Neural cell (in vitro differentiated cells): ENCODE measurements at regions not wholly inside any gene's neighbourhood (a gene's known extent, or its start where the extent isn't known, plus 50 kb on each side); places are given as distances from the start of the nearest gene placed in this dataset.

ENCODE experiments used
- H2AFZ ChIP-seq: fragments of 200-600, 300-800 bp; sonication (generic), shearing (Covaris generic); 2 replicates; pipeline ENCODE4 v1.6.0; 2014; ENCODE audit warnings: low read depth, mild to moderate bottlenecking, antibody characterized with exemption, low read length, moderate library complexity
- H3F3A ChIP-seq: fragments of 200-600 bp; shearing (Covaris generic); 2 replicates; pipeline ENCODE4 v1.6.1; 2016; ENCODE audit warnings: mild to moderate bottlenecking, moderate library complexity, mixed read lengths, antibody characterized with exemption, low read length; ENCODE audit not compliant: insufficient read depth, poor library complexity, severe bottlenecking
- H3K27ac ChIP-seq: fragments of 200-600, 300-800 bp; sonication (generic), shearing (Covaris generic); 2 replicates; pipeline ENCODE4 v1.5.1; 2014; ENCODE audit warnings: mild to moderate bottlenecking, low read length, moderate library complexity
- H3K27me3 ChIP-seq: fragments of 300-800, 200-600 bp; sonication (generic), shearing (Covaris generic); 2 replicates; pipeline ENCODE4 v1.6.0; 2014; ENCODE audit warnings: mild to moderate bottlenecking, low read depth, low read length, moderate library complexity; ENCODE audit not compliant: insufficient read depth
- H3K36me3 ChIP-seq: fragments of 300-800, 200-600 bp; sonication (generic), shearing (Covaris generic); 2 replicates; pipeline ENCODE4 v1.5.1; 2014; ENCODE audit warnings: mild to moderate bottlenecking, antibody characterized with exemption, low read length, moderate library complexity; ENCODE audit not compliant: insufficient read depth
- H3K4me2 ChIP-seq: fragments of 300-800, 200-600 bp; sonication (generic), shearing (Covaris generic); 2 replicates; pipeline ENCODE4 v1.6.0; 2014; ENCODE audit warnings: mild to moderate bottlenecking, low read length
- H3K4me3 ChIP-seq: fragments of 300-800, 200-600 bp; sonication (generic), shearing (Covaris generic); 2 replicates; pipeline ENCODE4 v1.5.1; 2014; ENCODE audit warnings: mild to moderate bottlenecking, low read length, moderate library complexity
- H3K79me2 ChIP-seq: fragments of 200-600 bp; shearing (Covaris generic); replicated peaks from 2 replicates; pipeline ENCODE4 v1.6.0; 2014; ENCODE audit warnings: mild to moderate bottlenecking, low read length, moderate library complexity; ENCODE audit not compliant: insufficient read depth
- H3K9ac ChIP-seq: fragments of 300-800, 200-600 bp; sonication (generic), shearing (Covaris generic); 2 replicates; pipeline ENCODE4 v1.6.1; 2016; ENCODE audit warnings: mild to moderate bottlenecking, low read length, mixed read lengths
- H3K9me2 ChIP-seq: fragments of 200-600 bp; shearing (Covaris generic); 2 replicates; pipeline ENCODE4 v1.6.1; 2016; ENCODE audit warnings: mild to moderate bottlenecking, low read length, mixed read lengths; ENCODE audit not compliant: insufficient read depth
- H3K9me3 ChIP-seq: fragments of 200-600, 300-800 bp; sonication (generic), shearing (Covaris generic); 2 replicates; pipeline ENCODE4 v1.6.1; 2016; ENCODE audit warnings: mild to moderate bottlenecking, mixed run types, low read length, moderate library complexity, mixed read lengths
- H4K20me1 ChIP-seq: fragments of 200-600 bp; shearing (Covaris generic); 2 replicates; pipeline ENCODE4 v1.6.1; 2016; ENCODE audit warnings: mild to moderate bottlenecking, mixed run types; ENCODE audit not compliant: insufficient read depth
- CTCF ChIP-seq: fragments of 450-650 bp; IDR thresholded peaks from 2 replicates; pipeline ENCODE4 v1.5.1; 2014; ENCODE audit warnings: antibody characterized with exemption, mild to moderate bottlenecking, moderate library complexity; ENCODE audit not compliant: poor library complexity, severe bottlenecking
- EP300 ChIP-seq: fragments of 450-650 bp; conservative IDR thresholded peaks from 2 replicates; pipeline ENCODE4 v1.6.1; 2014; ENCODE audit warnings: antibody characterized with exemption, mild to moderate bottlenecking, moderate library complexity; ENCODE audit not compliant: poor library complexity, severe bottlenecking
- EZH2 ChIP-seq: fragments of 200-600, 300-800 bp; shearing (Covaris generic), sonication (generic); IDR thresholded peaks from 2 replicates; pipeline ENCODE4 v1.6.1; 2014; ENCODE audit warnings: antibody characterized with exemption, low read length, borderline replicate concordance, mild to moderate bottlenecking; ENCODE audit not compliant: insufficient read depth, poor library complexity, severe bottlenecking
- MXI1 ChIP-seq: fragments of 450-650 bp; conservative IDR thresholded peaks from 2 replicates; pipeline ENCODE4 v1.6.1; 2014; ENCODE audit warnings: antibody characterized with exemption, mild to moderate bottlenecking; ENCODE audit not compliant: poor library complexity, severe bottlenecking
- POLR2AphosphoS5 ChIP-seq: IDR thresholded peaks from 2 replicates; pipeline ENCODE4 v1.6.1; 2012
- RAD21 ChIP-seq: fragments of 450-650 bp; conservative IDR thresholded peaks from 2 replicates; pipeline ENCODE4 v1.6.1; 2014; ENCODE audit warnings: antibody characterized with exemption, mild to moderate bottlenecking, moderate library complexity
- REST ChIP-seq: IDR thresholded peaks from 2 replicates; pipeline ENCODE4 v1.6.1; 2012; ENCODE audit warnings: borderline replicate concordance
- SMC3 ChIP-seq: fragments of 450-650 bp; conservative IDR thresholded peaks from 2 replicates; pipeline ENCODE4 v1.6.1; 2014; ENCODE audit warnings: antibody characterized with exemption, mild to moderate bottlenecking, moderate library complexity; ENCODE audit not compliant: poor library complexity
- TAF1 ChIP-seq: IDR thresholded peaks from 2 replicates; pipeline ENCODE4 v1.6.1; 2012; ENCODE audit warnings: low read depth

GRCh38 chr4:137238456-137239162 lies 293.7 kb downstream of the PCDH18 start:
- Histone ChIP-seq H3K27ac (no peak overlapping the region), H3F3A (no peaks in the 10 kb centered on the region), H3K79me2 (no peaks in the 10 kb centered on the region), H3K9ac (no peak overlapping the region), H3K9me3 (no peaks in the 10 kb centered on the region), H3K9me2 (no peaks in the 10 kb centered on the region), H3K4me2 (no peak overlapping the region), H4K20me1 (no peaks in the 10 kb centered on the region), H3K27me3 (no peaks in the 10 kb centered on the region), H3K36me3 (no peaks in the 10 kb centered on the region), H2AFZ (no peak overlapping the region), H3K4me3 (no peak overlapping the region)
- no peak for TF ChIP-seq CTCF
- TF ChIP-seq EZH2, result no peak
- no peak for TF ChIP-seq SMC3
- no peak for TF ChIP-seq MXI1
- no peak for TF ChIP-seq POLR2AphosphoS5
- no peak for TF ChIP-seq EP300
- TF ChIP-seq TAF1, result no peak
- no peak for TF ChIP-seq REST
- TF ChIP-seq RAD21, result no peak

- H3K9me2 ChIP-seq, result no peaks in the 10 kb centered on the region
- no peaks in the 10 kb centered on the region for H3K36me3 ChIP-seq
- H3K27me3 ChIP-seq, result no peaks in the 10 kb centered on the region
- no peaks in the 10 kb centered on the region for H4K20me1 ChIP-seq
- no peaks in the 10 kb centered on the region for H3K9me3 ChIP-seq
- no peaks in the 10 kb centered on the region for H3F3A ChIP-seq
- H3K27ac ChIP-seq, result no peak overlapping the region
- no peak overlapping the region for H3K4me2 ChIP-seq
- no peak overlapping the region for H3K9ac ChIP-seq
- no peak overlapping the region for H2AFZ ChIP-seq
- no peak for TF ChIP-seq REST
- peak; percentile 30 for TF ChIP-seq CTCF
- TF ChIP-seq SMC3, result peak; percentile 37
- TF ChIP-seq RAD21, result peak; percentile 43
- no peaks in the 10 kb centered on the region for H3K79me2 ChIP-seq
- H3K4me3 ChIP-seq, result no peak overlapping the region
Observed at GRCh38 chr4:137226900-137227299, 305.4 kb downstream of the PCDH18 start.
